Astrocyte of the spinal cord (primary cell): ENCODE measurements at regions not wholly inside any gene's neighbourhood (a gene's known extent, or its start where the extent isn't known, plus 50 kb on each side); places are given as distances from the start of the nearest gene placed in this dataset.

Source experiments
- DNase-seq: peaks from one replicate; pipeline ENCODE4 v3.0.0; 2011; ENCODE audit warnings: low read depth, low spot score
- H3K4me3 ChIP-seq: 2 replicates; pipeline ENCODE4 v1.5.1; 2011; ENCODE audit warnings: low read depth, mild to moderate bottlenecking, low read length, moderate library complexity
- CTCF ChIP-seq: IDR thresholded peaks from 2 replicates; pipeline ENCODE4 v1.5.1; 2012; ENCODE audit warnings: low read depth, mild to moderate bottlenecking, low read length, inconsistent platforms
- in situ Hi-C: cut with HindIII; loops from 2 replicates; pipeline ENCODE4 v1.10.0; 2017; ENCODE audit warnings: low sequenced_read_pairs

GRCh38 chr4:11098461-11098860 lies 330.2 kb downstream of the HS3ST1 start:
- DNase-seq: no peak
- no peak for TF ChIP-seq CTCF
- in situ Hi-C loops: no loop called here
- H3K4me3 ChIP-seq: no peak overlapping the region

DNA sequence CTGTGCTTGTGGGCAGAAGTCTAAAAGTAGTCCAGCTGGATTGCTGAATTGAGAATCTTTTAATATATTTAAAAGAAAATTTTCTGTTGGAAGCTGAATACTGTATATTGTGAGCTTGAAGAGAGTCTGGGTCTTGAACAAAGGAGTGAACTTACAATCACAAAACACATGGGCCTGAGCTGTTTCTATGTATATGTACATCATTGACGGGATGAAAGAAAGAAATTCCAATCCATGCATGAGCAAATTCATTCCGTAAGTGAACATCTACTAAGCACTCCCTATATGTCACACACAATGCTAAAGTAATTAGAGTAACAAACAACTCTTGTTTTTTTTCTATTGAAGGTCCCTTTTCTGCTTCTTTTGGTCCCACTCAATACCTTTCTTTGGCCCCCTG lies 331.0 kb downstream of the HS3ST1 start:
- no peak overlapping the region for H3K4me3 ChIP-seq
- in situ Hi-C loops: no loop called here
- TF ChIP-seq CTCF: no peak
- no peak for DNase-seq

- TF ChIP-seq CTCF: no peak
- no peak overlapping the region for H3K4me3 ChIP-seq
- DNase-seq: no peak
- in situ Hi-C loops: no loop called here
Observed at GRCh38 chr4:11081006-11081405, 347.7 kb downstream of the HS3ST1 start.

GRCh38 chr4:11079171-11079570 lies 349.5 kb downstream of the HS3ST1 start:
- no peak for TF ChIP-seq CTCF
- DNase-seq: peak; percentile 56
- in situ Hi-C loops: no loop called here
- H3K4me3 ChIP-seq: no peak overlapping the region

- no peak for DNase-seq
- no peak for TF ChIP-seq CTCF
- in situ Hi-C loops: no loop called here
- H3K4me3 ChIP-seq: no peak overlapping the region
Observed at GRCh38 chr4:11074581-11075241, 354.0 kb downstream of the HS3ST1 start.

- no peak for TF ChIP-seq CTCF
- no peak overlapping the region for H3K4me3 ChIP-seq
- in situ Hi-C loops: no loop called here
- DNase-seq: peak; percentile 96
Observed at GRCh38 chr4:11073621-11074051, 355.1 kb downstream of the HS3ST1 start.

- no peak for DNase-seq
- in situ Hi-C loops: no loop called here
- TF ChIP-seq CTCF: no peak
- no peak overlapping the region for H3K4me3 ChIP-seq
Observed at GRCh38 chr4:11072999-11073398, 355.7 kb downstream of the HS3ST1 start.
